K562 (cell line): ENCODE measurements at regions not wholly inside any gene's neighbourhood (a gene's known extent, or its start where the extent isn't known, plus 50 kb on each side); places are given as distances from the start of the nearest gene placed in this dataset.

Source experiments
- ATAC-seq: fragments of 200-7000 bp; cut with Tn5 transposase; 3 replicates; pipeline ENCODE4 v1.9.1; 2020; ENCODE audit warnings: moderate library complexity
- BruUV-seq: library from RNA; stranded (reverse); fragments of 400-500 nt; replicated peaks from 2 replicates; lab custom pipeline; 2021; lab: Mats Ljungman, UMichigan
- CTCF ChIA-PET: fragments of 300-600 bp; formaldehyde crosslinking; extraction: SDS; loops from one replicate; lab custom pipeline; 2021; ENCODE audit warnings: low intra/inter-chr PET ratio; lab: Yijun Ruan, JAX
- POLR2A ChIA-PET: fragments of 300-600, 350-650 bp; sonication (Branson Sonifier 250); formaldehyde crosslinking; extraction: SDS; loops from one replicate; lab custom pipeline; 2021; ENCODE audit warnings: antibody characterized with exemption, inconsistent platforms; lab: Yijun Ruan, JAX
- DNase-seq, 4 experiments: peaks; one replicate each; pipeline versions ENCODE4 v3.0.0 to v3.0.0-alpha.2; 2011 to 2018; ENCODE audit warnings: low spot score in 3 of 4, mixed read lengths in 3 of 4; ENCODE audit errors: extremely low read depth in 1 of 4
- FAIRE-seq: peaks from 2 replicates; lab custom pipeline; 2011; peaks lifted over from hg19 to GRCh38; lab: Jason Lieb, UNC
- H2AFZ ChIP-seq: 2 replicates; pipeline ENCODE4 v1.6.0; 2011; ENCODE audit warnings: low read depth, low read length, control low read depth, inconsistent platforms
- H3K27ac ChIP-seq: fragments of 200-600 bp; 3 replicates; pipeline ENCODE4 v1.8.0; 2011; ENCODE audit warnings: low read depth, mild to moderate bottlenecking, control low read depth, inconsistent platforms, low read length, moderate library complexity, mixed read lengths; ENCODE audit errors: extremely low read depth
- H3K27me3 ChIP-seq, 2 experiments: fragments of 300-600 bp in 1 of 2; 2 replicates in 1 of 2; 3 replicates in 1 of 2; pipeline versions ENCODE4 v1.6.0 to v1.8.0; 2011; ENCODE audit warnings: inconsistent platforms in 2 of 2, low read length in 2 of 2, mild to moderate bottlenecking in 1 of 2, mixed read lengths in 1 of 2, moderate library complexity in 1 of 2; ENCODE audit not compliant: control insufficient read depth in 2 of 2, insufficient read depth in 2 of 2
- H3K36me3 ChIP-seq: fragments of 300-600 bp; 3 replicates; pipeline ENCODE4 v1.8.0; 2011; ENCODE audit warnings: mild to moderate bottlenecking, low read length, inconsistent platforms; ENCODE audit not compliant: control insufficient read depth, insufficient read depth
- H3K4me1 ChIP-seq, 2 experiments: fragments of 200-600 bp in 1 of 2; replicated peaks in 1 of 2; 2 replicates in 1 of 2; 3 replicates in 1 of 2; pipeline versions ENCODE4 v1.5.1 to v1.8.0; 2011; ENCODE audit warnings: inconsistent platforms in 2 of 2, low read length in 2 of 2, mild to moderate bottlenecking in 1 of 2, mixed read lengths in 1 of 2, moderate library complexity in 1 of 2; ENCODE audit not compliant: control insufficient read depth in 2 of 2, insufficient read depth in 2 of 2
- H3K4me2 ChIP-seq: 2 replicates; pipeline ENCODE4 v1.6.1; 2011; ENCODE audit warnings: low read length, control low read depth, inconsistent platforms, mixed read lengths; ENCODE audit not compliant: insufficient read depth
- H3K4me3 ChIP-seq: fragments of 200-600 bp; sonication (generic), shearing (Covaris generic); 2 replicates; pipeline ENCODE4 v1.5.1; 2016; ENCODE audit warnings: control low read depth, inconsistent platforms
- H3K79me2 ChIP-seq: fragments of 200-600 bp; 3 replicates; pipeline ENCODE4 v1.8.0; 2011; ENCODE audit warnings: low read length, inconsistent platforms; ENCODE audit not compliant: control insufficient read depth, insufficient read depth
- H3K9ac ChIP-seq, 2 experiments: 2 replicates each; pipeline versions ENCODE4 v1.6.0 to v1.6.1; 2011; ENCODE audit warnings: low read depth in 2 of 2, low read length in 2 of 2, control low read depth in 1 of 2, inconsistent platforms in 1 of 2, mild to moderate bottlenecking in 1 of 2, mixed read lengths in 1 of 2; ENCODE audit not compliant: insufficient read depth in 1 of 2
- H3K9me1 ChIP-seq: one replicate; pipeline ENCODE4 v1.6.0; 2011; ENCODE audit warnings: inconsistent platforms, mild to moderate bottlenecking, low read length, moderate library complexity; ENCODE audit not compliant: control insufficient read depth, insufficient read depth
- H3K9me3 ChIP-seq: replicated peaks from 2 replicates; pipeline ENCODE4 v1.5.1; 2011; ENCODE audit warnings: low read depth, low read length, inconsistent platforms; ENCODE audit not compliant: control insufficient read depth, insufficient read depth
- H4K20me1 ChIP-seq: replicated peaks from 2 replicates; pipeline ENCODE4 v1.6.1; 2011; ENCODE audit warnings: low read length, inconsistent platforms, mixed read lengths; ENCODE audit not compliant: control insufficient read depth, insufficient read depth
- E2F6 ChIP-seq, 2 experiments: IDR thresholded peaks; 2 replicates each; pipeline ENCODE4 v1.6.1; 2011; ENCODE audit warnings: borderline replicate concordance in 1 of 2, control low read depth in 1 of 2, low read depth in 1 of 2, low read length in 1 of 2, mild to moderate bottlenecking in 1 of 2, mixed read lengths in 1 of 2, moderate library complexity in 1 of 2; ENCODE audit not compliant: insufficient read depth in 1 of 2, insufficient read length in 1 of 2, poor library complexity in 1 of 2, severe bottlenecking in 1 of 2; ENCODE audit errors: extremely low read depth in 1 of 2
- EP400 ChIP-seq: fragments of 450-650 bp; IDR thresholded peaks from 2 replicates; pipeline ENCODE4 v1.6.1; 2017; ENCODE audit warnings: antibody characterized with exemption, mild to moderate bottlenecking, moderate library complexity
- KDM1A ChIP-seq, 2 experiments: fragments of 450-650 bp; IDR thresholded peaks; 2 replicates each; pipeline ENCODE4 v1.6.1; 2016; ENCODE audit warnings: mild to moderate bottlenecking in 2 of 2
- ZNF318 ChIP-seq, 2 experiments: fragments of 450-650 bp; IDR thresholded peaks; 2 replicates each; pipeline ENCODE4 v1.6.1; 2016; ENCODE audit warnings: mild to moderate bottlenecking in 2 of 2, borderline replicate concordance in 1 of 2, low read depth in 1 of 2, moderate library complexity in 1 of 2
- WGBS: fragments of 100-300 bp; shearing (Covaris generic); methylation state at CpG from one replicate; pipeline ENCODE4 v1.1.6; 2016; ENCODE audit warnings: low coverage, mixed read lengths; ENCODE audit not compliant: insufficient coverage; ENCODE audit errors: missing lambda C conversion rate; 5-methylcytosine and 5-hydroxymethylcytosine counted together
- in situ Hi-C: fragments of 300-500 bp; cut with MboI; formaldehyde crosslinking; loops from 4 replicates; pipeline ENCODE4 v1.15.0; 2018; ENCODE audit warnings: inconsistent platforms, mixed read lengths
- intact Hi-C: fragments of 100-400 bp; cut with micrococcal nuclease; formaldehyde crosslinking; loops from 2 replicates; pipeline ENCODE4 v1.14.2; 2022

GRCh38 chr1:69171248-69171647 is 396.5 kb upstream of the LRRC7 start:
- POLR2A ChIA-PET = no interaction called here
- no TSS peak for BruUV-seq
- intact Hi-C loops (no loop called here), in situ Hi-C loops (no loop called here)
- Histone ChIP-seq H4K20me1 (no peaks in the 10 kb centered on the region), H3K9me3 (no peaks in the 10 kb centered on the region), H3K9me1 (no peaks in the 10 kb centered on the region), H3K79me2 (no peaks in the 10 kb centered on the region), H3K27ac (no peak overlapping the region), H3K27me3 (no peaks in the 10 kb centered on the region), H3K4me3 (no peak overlapping the region), H3K36me3 (no peaks in the 10 kb centered on the region), H3K4me1 (no peaks in the 10 kb centered on the region), H3K4me2 (no peak overlapping the region), H2AFZ (no peak overlapping the region), H3K9ac (no peak overlapping the region)
- DNase-seq (no peak), FAIRE-seq (no peak), ATAC-seq (no peak)
- CTCF ChIA-PET = no interaction called here
- TF ChIP-seq KDM1A (IDR thresholded peaks at IDR 0.05) = no peak
- no peak for TF ChIP-seq E2F6 (IDR thresholded peaks at IDR 0.05; ENCODE audit: borderline replicate concordance in 1 of 2, extremely low read depth in 1 of 2, insufficient read depth in 1 of 2, insufficient read length in 1 of 2, low read depth in 1 of 2, low read length in 1 of 2, poor library complexity in 1 of 2, severe bottlenecking in 1 of 2)

- CTCF ChIA-PET = no interaction called here
- POLR2A ChIA-PET = no interaction called here
- no peak overlapping the region for H2AFZ ChIP-seq
- no peaks in the 10 kb centered on the region for H3K9me3 ChIP-seq
- intact Hi-C loops = no loop called here
- H3K36me3 ChIP-seq = no peaks in the 10 kb centered on the region
- 0% methylated on average over 7 of the region's 7 CpGs for WGBS
- H3K4me1 ChIP-seq = no peaks in the 10 kb centered on the region
- no peaks in the 10 kb centered on the region for H4K20me1 ChIP-seq
- H3K27ac ChIP-seq = no peak overlapping the region
- H3K27me3 ChIP-seq = no peaks in the 10 kb centered on the region
- in situ Hi-C loops = no loop called here
- H3K9me1 ChIP-seq = no peaks in the 10 kb centered on the region
- DNase-seq = no peak
- BruUV-seq = no TSS peak
- H3K4me2 ChIP-seq = no peak overlapping the region
- no peak overlapping the region for H3K4me3 ChIP-seq
- H3K9ac ChIP-seq = no peak overlapping the region
- no peak for ATAC-seq
- no peaks in the 10 kb centered on the region for H3K79me2 ChIP-seq
- no peak for FAIRE-seq
- no peak for TF ChIP-seq EP400
- TF ChIP-seq ZNF318 (IDR thresholded peaks at IDR 0.05; ENCODE audit: borderline replicate concordance in 1 of 2, low read depth in 1 of 2) = no peak
Observed at GRCh38 chr1:69172003-69173000, 395.4 kb upstream of the LRRC7 start.
